ENCODE measurements at regions not wholly inside any gene's neighbourhood (a gene's known extent, or its start where the extent isn't known, plus 50 kb on each side); places are given as distances from the start of the nearest gene placed in this dataset.
A peak's percentile ranks its signal among the peaks of the same experiment; 100 is the strongest.

DNA sequence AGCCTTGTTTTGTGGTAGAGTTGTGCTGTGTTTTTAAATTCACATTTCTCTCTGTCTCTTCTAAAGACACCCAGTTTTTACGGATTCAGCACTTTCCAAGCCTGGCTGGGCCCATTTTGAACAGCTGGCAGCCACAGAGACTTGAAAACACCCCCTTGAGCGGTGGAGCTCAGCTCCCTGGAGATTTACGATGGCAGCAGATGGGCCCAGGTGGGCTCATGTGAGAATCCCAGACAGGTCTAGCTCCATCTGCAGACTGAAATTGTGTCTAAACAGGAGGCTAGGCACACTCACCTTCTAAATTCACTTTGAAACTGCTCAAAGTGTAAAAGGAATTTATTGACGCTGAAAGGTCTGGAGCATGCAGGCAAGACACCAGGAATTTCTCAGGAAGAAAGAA lies 232.0 kb upstream of the HES1 start:
- no peak for DNase-seq (ENCODE audit: low spot score in 2 of 2)
- H3K36me3 ChIP-seq, result no peaks in the 10 kb centered on the region
- no peak overlapping the region for H3K27ac ChIP-seq
- H3K27me3 ChIP-seq, result no peaks in the 10 kb centered on the region
- TF ChIP-seq, protein P1, sequence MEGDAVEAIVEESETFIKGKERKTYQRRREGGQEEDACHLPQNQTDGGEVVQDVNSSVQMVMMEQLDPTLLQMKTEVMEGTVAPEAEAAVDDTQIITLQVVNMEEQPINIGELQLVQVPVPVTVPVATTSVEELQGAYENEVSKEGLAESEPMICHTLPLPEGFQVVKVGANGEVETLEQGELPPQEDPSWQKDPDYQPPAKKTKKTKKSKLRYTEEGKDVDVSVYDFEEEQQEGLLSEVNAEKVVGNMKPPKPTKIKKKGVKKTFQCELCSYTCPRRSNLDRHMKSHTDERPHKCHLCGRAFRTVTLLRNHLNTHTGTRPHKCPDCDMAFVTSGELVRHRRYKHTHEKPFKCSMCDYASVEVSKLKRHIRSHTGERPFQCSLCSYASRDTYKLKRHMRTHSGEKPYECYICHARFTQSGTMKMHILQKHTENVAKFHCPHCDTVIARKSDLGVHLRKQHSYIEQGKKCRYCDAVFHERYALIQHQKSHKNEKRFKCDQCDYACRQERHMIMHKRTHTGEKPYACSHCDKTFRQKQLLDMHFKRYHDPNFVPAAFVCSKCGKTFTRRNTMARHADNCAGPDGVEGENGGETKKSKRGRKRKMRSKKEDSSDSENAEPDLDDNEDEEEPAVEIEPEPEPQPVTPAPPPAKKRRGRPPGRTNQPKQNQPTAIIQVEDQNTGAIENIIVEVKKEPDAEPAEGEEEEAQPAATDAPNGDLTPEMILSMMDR (IDR thresholded peaks at IDR 0.05), result no peak
- TF ChIP-seq EP300 (IDR thresholded peaks at IDR 0.05) (no peak), POLR2A (IDR thresholded peaks at IDR 0.05) (no peak)
- 87 to 96% methylated on average over 4 of the region's 4 CpGs for WGBS, 2 donors
- no peak overlapping the region for H3K4me3 ChIP-seq
- peaks cover 0 to 21% (median 0%) of the 10 kb centered on the region in 4 donors for H3K4me1 ChIP-seq
- H3K9me3 ChIP-seq, result peaks cover 0 to 4% (median 2%) of the 10 kb centered on the region in 4 donors

DNA sequence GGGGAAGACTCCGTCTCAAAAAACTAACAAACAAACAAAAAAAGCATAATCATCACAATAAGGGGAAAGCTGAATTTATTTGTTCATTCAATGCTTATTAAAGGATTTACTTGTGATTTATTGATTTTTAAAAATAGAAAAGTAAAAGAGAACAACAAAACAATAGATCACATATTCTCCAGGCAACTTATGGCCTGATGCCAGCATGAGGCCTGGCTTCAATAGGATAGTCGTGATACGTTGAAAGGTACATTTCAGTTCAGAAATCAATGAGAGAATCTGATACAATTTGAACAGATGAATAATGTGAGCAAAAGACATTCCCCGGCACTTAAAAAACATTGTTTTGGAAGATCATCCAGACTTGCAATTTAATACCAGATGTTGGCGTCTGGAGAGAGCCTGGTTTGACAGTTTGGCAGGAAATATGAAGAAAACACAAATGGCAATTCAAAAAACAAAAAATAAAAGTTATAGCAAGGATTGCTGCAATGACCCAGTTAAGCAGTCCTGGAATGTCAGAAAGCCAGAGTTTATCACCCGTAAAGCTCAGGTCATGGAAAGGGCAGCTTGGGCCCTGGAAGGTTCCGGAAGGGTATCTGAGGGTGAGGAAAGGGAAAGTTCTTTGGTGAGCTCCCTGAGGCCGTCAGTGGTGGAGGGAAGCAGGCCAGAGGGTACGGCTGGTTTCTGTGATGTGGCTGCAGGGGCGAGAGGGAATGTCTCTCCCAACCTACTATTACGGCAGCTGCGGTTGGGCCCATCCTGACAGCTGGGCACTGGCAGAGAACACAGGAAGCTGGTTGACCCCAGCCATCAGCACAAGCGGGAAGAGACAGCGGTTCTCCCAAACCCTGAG lies 230.2 kb upstream of the HES1 start:
- no peaks in the 10 kb centered on the region for H3K27me3 ChIP-seq
- H3K9me3 ChIP-seq, result peaks cover 0 to 4% (median 2%) of the 10 kb centered on the region in 4 donors
- H3K4me3 ChIP-seq, result no peak overlapping the region
- no peaks in the 10 kb centered on the region for H3K36me3 ChIP-seq
- TF ChIP-seq EP300 (IDR thresholded peaks at IDR 0.05), result no peak
- TF ChIP-seq, protein P1 (IDR thresholded peaks at IDR 0.05), result no peak
- TF ChIP-seq POLR2A (IDR thresholded peaks at IDR 0.05), result no peak
- peak overlapping the region in 1 of 4 donors; percentile 52 for H3K27ac ChIP-seq
- DNase-seq (ENCODE audit: low spot score in 2 of 2), result no peak
- WGBS, 2 donors, result 48 to 51% methylated on average over 14 of the region's 14 CpGs
- peaks cover 0 to 25% (median 0%) of the 10 kb centered on the region in 4 donors for H3K4me1 ChIP-seq

DNA sequence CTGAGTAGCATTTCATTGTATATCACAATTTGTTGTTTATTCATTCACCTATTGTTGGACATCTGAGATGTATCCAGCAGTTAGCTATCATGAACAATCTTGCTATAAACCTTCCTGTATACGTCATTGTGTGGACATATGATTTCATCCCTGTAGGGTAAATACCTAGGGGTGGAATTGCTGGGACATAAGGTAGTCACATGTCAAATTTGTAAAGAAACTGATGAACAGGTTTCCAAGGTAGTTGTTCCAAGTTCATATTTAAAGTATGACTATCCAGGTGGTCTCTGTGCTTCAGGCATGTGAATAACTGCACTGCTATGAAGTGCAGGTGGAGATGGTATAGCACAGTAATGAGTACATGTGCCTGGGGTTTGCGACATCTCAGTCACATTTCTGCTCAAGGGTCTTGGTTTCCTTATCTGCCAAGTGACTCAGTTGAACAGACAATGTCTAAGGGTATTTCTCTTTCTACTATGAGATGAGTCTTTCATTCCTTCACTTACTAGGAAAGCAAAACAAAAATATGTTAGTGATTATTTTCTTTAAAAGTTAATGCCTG lies 229.0 kb upstream of the HES1 start:
- DNase-seq (ENCODE audit: low spot score in 2 of 2), result no peak
- no peak for TF ChIP-seq POLR2A (IDR thresholded peaks at IDR 0.05)
- TF ChIP-seq EP300 (IDR thresholded peaks at IDR 0.05), result no peak
- Histone ChIP-seq H3K36me3 (no peaks in the 10 kb centered on the region), H3K4me1 (peaks cover 0 to 33% (median 0%) of the 10 kb centered on the region in 4 donors), H3K9me3 (peaks cover 0 to 4% (median 2%) of the 10 kb centered on the region in 4 donors), H3K27me3 (no peaks in the 10 kb centered on the region), H3K27ac (no peak overlapping the region), H3K4me3 (no peak overlapping the region)
- WGBS, 2 donors, result 94 to 95% methylated on average over 2 of the region's 2 CpGs

DNA sequence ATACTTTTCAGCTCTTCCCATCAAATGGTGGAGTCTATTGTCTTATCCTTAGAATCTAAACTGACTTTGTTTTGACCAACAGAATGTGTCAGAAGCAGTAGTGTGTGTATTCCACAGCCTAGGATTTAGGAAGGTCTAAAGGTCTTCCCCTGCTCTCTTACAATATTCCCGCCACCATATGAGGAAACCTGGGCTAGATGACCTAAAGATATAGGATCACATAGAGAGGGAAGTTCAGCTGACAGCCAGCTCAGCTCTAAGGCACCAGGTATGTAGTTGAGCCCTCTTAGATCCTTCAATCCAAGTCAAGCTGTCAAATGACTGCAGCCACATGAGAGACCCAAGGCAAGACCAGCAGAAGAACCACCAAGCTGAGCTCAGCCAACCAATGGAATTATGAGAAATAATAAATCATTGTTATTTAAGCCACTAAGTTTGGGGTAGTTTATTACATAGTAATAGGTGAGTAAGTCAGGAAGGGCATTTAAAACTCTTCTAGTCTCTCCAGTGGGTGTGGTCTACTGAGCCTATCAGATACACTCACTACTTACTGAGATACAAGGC lies 227.7 kb upstream of the HES1 start:
- no peaks in the 10 kb centered on the region for H3K36me3 ChIP-seq
- H3K4me3 ChIP-seq, result no peak overlapping the region
- no peak for DNase-seq (ENCODE audit: low spot score in 2 of 2)
- no peak overlapping the region for H3K27ac ChIP-seq
- TF ChIP-seq POLR2A (IDR thresholded peaks at IDR 0.05) (no peak), EP300 (IDR thresholded peaks at IDR 0.05) (no peak)
- TF ChIP-seq, protein P1 (IDR thresholded peaks at IDR 0.05), result no peak
- 100% methylated on average over 1 of the region's 1 CpG for WGBS, 2 donors
- H3K27me3 ChIP-seq, result no peaks in the 10 kb centered on the region
- peaks cover 0 to 4% (median 2%) of the 10 kb centered on the region in 4 donors for H3K9me3 ChIP-seq
- peaks cover 0 to 24% (median 0%) of the 10 kb centered on the region in 4 donors for H3K4me1 ChIP-seq

DNA sequence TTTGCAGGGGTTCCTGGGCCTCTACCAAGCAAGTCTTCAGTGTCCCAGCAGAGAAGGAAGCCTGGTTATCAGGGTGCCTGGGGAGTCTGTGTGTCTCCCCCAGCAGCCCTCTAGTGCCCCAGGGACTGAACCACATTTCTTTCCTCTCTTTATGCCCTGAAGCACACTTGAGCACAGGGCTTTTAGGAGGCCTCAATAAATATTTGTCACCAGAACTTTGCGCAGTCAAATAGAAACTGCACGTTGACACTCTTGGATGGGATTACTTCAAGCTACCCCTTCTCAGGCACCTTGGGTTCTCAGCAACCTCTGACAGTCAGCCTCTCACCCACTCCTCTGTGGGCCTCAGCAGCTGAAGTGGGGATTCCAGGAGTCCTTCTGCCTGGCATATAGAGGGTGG lies 226.6 kb upstream of the HES1 start:
- WGBS, 2 donors, result 84 to 93% methylated on average over 2 of the region's 2 CpGs
- Histone ChIP-seq H3K27ac (no peak overlapping the region), H3K36me3 (no peaks in the 10 kb centered on the region), H3K9me3 (peaks cover 0 to 4% (median 2%) of the 10 kb centered on the region in 4 donors), H3K4me3 (no peak overlapping the region), H3K27me3 (no peaks in the 10 kb centered on the region), H3K4me1 (peaks cover 0 to 24% (median 0%) of the 10 kb centered on the region in 4 donors)
- DNase-seq (ENCODE audit: low spot score in 2 of 2), result no peak
- TF ChIP-seq POLR2A (IDR thresholded peaks at IDR 0.05), result no peak
- TF ChIP-seq, protein P1 (IDR thresholded peaks at IDR 0.05), result no peak
- no peak for TF ChIP-seq EP300 (IDR thresholded peaks at IDR 0.05)
